SK-N-SH treated with all-trans-retinoic acid at 6 μM for 48 hours (cell line): ENCODE measurements at regions not wholly inside any gene's neighbourhood (a gene's known extent, or its start where the extent isn't known, plus 50 kb on each side); places are given as distances from the start of the nearest gene placed in this dataset.
"Not testable (repeated sequence)": the region's sequence is repeated elsewhere in the genome, so short reads cannot be mapped to it uniquely, and the experiment has no call there.

ENCODE experiments used
- ATAC-seq: fragments of 200-7000 bp; cut with Tn5 transposase; 3 replicates; pipeline ENCODE4 v1.9.1; 2020; ENCODE audit warnings: mild to moderate bottlenecking, moderate library complexity
- ARNTL ChIP-seq: fragments of 450-650 bp; formaldehyde crosslinking; IDR thresholded peaks from 2 replicates; pipeline ENCODE4 v1.5.0; 2020; ENCODE audit warnings: low read depth, mild to moderate bottlenecking, moderate library complexity, borderline replicate concordance
- BACH2 ChIP-seq: fragments of 250-450 bp; sonication (Bioruptor Pico); IDR thresholded peaks from 2 replicates; pipeline ENCODE4 v1.9.0; 2021; ENCODE audit warnings: mild to moderate bottlenecking, borderline replicate concordance
- CREB5 ChIP-seq: fragments of 250-450 bp; sonication (Bioruptor Pico); IDR thresholded peaks from 2 replicates; pipeline ENCODE4 v1.5.1; 2020; ENCODE audit warnings: low read depth, mild to moderate bottlenecking, moderate library complexity
- CSDC2 ChIP-seq: fragments of 250-450 bp; sonication (Bioruptor Pico); IDR thresholded peaks from 2 replicates; pipeline ENCODE4 v1.5.0; 2020; ENCODE audit warnings: mild to moderate bottlenecking, moderate library complexity
- CSRNP3 ChIP-seq: fragments of 250-450 bp; sonication (Bioruptor Pico); IDR thresholded peaks from 2 replicates; pipeline ENCODE4 v1.5.1; 2021; ENCODE audit warnings: mild to moderate bottlenecking, moderate library complexity
- ESRRG ChIP-seq: fragments of 250-450 bp; sonication (Bioruptor Pico); IDR thresholded peaks from 2 replicates; pipeline ENCODE4 v1.6.1; 2021; ENCODE audit warnings: mild to moderate bottlenecking
- GLIS3 ChIP-seq: fragments of 250-450 bp; sonication (Bioruptor Pico); IDR thresholded peaks from 2 replicates; pipeline ENCODE4 v1.5.0; 2020; ENCODE audit warnings: mild to moderate bottlenecking, moderate library complexity
- ISL1 ChIP-seq: fragments of 250-450 bp; sonication (Bioruptor Pico); IDR thresholded peaks from 2 replicates; pipeline ENCODE4 v2.1.2; 2022; ENCODE audit warnings: mild to moderate bottlenecking, moderate library complexity
- PATZ1 ChIP-seq: fragments of 250-450 bp; sonication (Bioruptor Pico); IDR thresholded peaks from 2 replicates; pipeline ENCODE4 v1.8.0; 2020; ENCODE audit warnings: mild to moderate bottlenecking, moderate library complexity, borderline replicate concordance
- RARB ChIP-seq: fragments of 250-450 bp; sonication (Bioruptor Pico); IDR thresholded peaks from 2 replicates; pipeline ENCODE4 v1.8.0; 2021; ENCODE audit warnings: mild to moderate bottlenecking, moderate library complexity
- SNAI2 ChIP-seq: fragments of 250-450 bp; sonication (Bioruptor Pico); IDR thresholded peaks from 2 replicates; pipeline ENCODE4 v1.5.0; 2020; ENCODE audit warnings: mild to moderate bottlenecking, moderate library complexity
- TCF4 ChIP-seq: fragments of 250-450 bp; sonication (Bioruptor Pico); IDR thresholded peaks from 2 replicates; pipeline ENCODE4 v1.8.0; 2021; ENCODE audit warnings: mild to moderate bottlenecking, moderate library complexity, borderline replicate concordance
- TOX ChIP-seq: fragments of 250-450 bp; sonication (Bioruptor Pico); IDR thresholded peaks from 2 replicates; pipeline ENCODE4 v1.8.0; 2021; ENCODE audit warnings: mild to moderate bottlenecking, moderate library complexity, borderline replicate concordance
- TSHZ2 ChIP-seq: fragments of 250-450 bp; sonication (Bioruptor Pico); IDR thresholded peaks from 2 replicates; pipeline ENCODE4 v1.5.0; 2020; ENCODE audit warnings: mild to moderate bottlenecking, moderate library complexity
- ZC3H10 ChIP-seq: fragments of 250-450 bp; sonication (Bioruptor Pico); IDR thresholded peaks from 2 replicates; pipeline ENCODE4 v1.5.1; 2021; ENCODE audit warnings: mild to moderate bottlenecking, moderate library complexity
- ZFP3 ChIP-seq: fragments of 250-450 bp; sonication (Bioruptor Pico); IDR thresholded peaks from 2 replicates; pipeline ENCODE4 v1.5.0; 2020; ENCODE audit warnings: mild to moderate bottlenecking, moderate library complexity
- ZFP30 ChIP-seq: fragments of 450-650 bp; formaldehyde crosslinking; IDR thresholded peaks from 2 replicates; pipeline ENCODE4 v1.5.0; 2022; ENCODE audit warnings: mild to moderate bottlenecking, moderate library complexity
- ZNF565 ChIP-seq: fragments of 450-650 bp; formaldehyde crosslinking; conservative IDR thresholded peaks from 2 replicates; pipeline ENCODE4 v1.5.0; 2020; ENCODE audit warnings: low read depth, mild to moderate bottlenecking, moderate library complexity
- ZNF70 ChIP-seq: fragments of 450-650 bp; formaldehyde crosslinking; IDR thresholded peaks from 2 replicates; pipeline ENCODE4 v1.5.0; 2020; ENCODE audit warnings: mild to moderate bottlenecking, moderate library complexity
- ZNF8 ChIP-seq: fragments of 450-650 bp; formaldehyde crosslinking; IDR thresholded peaks from 2 replicates; pipeline ENCODE4 v1.5.0; 2020; ENCODE audit warnings: mild to moderate bottlenecking, moderate library complexity

GRCh38 chr20:5480824-5481600 is 129.8 kb downstream of the GPCPD1 start:
- ATAC-seq: no peak
- TF ChIP-seq ZNF70 (CRISPR knock-in tag) (no peak), CREB5 (no peak), CSDC2 (no peak), ARNTL (CRISPR knock-in tag) (no peak), TSHZ2 (CRISPR knock-in tag) (no peak), SNAI2 (no peak), BACH2 (CRISPR knock-in tag) (no peak), ZC3H10 (no peak), CSRNP3 (CRISPR knock-in tag) (no peak), RARB (CRISPR knock-in tag) (no peak), PATZ1 (CRISPR knock-in tag) (no peak), GLIS3 (CRISPR knock-in tag) (no peak), ISL1 (CRISPR knock-in tag) (no peak), ESRRG (CRISPR knock-in tag) (no peak), ZNF565 (CRISPR knock-in tag) (no peak)

GRCh38 chr20:5474646-5475550 is 135.9 kb downstream of the GPCPD1 start:
- no peak for ATAC-seq
- no peak for TF ChIP-seq ZFP3 (CRISPR knock-in tag)
- no peak for TF ChIP-seq ISL1 (CRISPR knock-in tag)
- no peak for TF ChIP-seq ZC3H10
- TF ChIP-seq TSHZ2 (CRISPR knock-in tag): no peak
- no peak for TF ChIP-seq CSRNP3 (CRISPR knock-in tag)
- TF ChIP-seq TOX (CRISPR knock-in tag): no peak
- no peak for TF ChIP-seq CSDC2
- TF ChIP-seq TCF4 (CRISPR knock-in tag): no peak
- TF ChIP-seq ZNF8 (CRISPR knock-in tag): no peak
- no peak for TF ChIP-seq ZFP30

- ATAC-seq: not testable (repeated sequence)
These were observed 138.9 kb downstream of the GPCPD1 start for GRCh38 chr20:5471866-5472265.
